ENCODE measurements at regions not wholly inside any gene's neighbourhood (a gene's known extent, or its start where the extent isn't known, plus 50 kb on each side); places are given as distances from the start of the nearest gene placed in this dataset.

DNA sequence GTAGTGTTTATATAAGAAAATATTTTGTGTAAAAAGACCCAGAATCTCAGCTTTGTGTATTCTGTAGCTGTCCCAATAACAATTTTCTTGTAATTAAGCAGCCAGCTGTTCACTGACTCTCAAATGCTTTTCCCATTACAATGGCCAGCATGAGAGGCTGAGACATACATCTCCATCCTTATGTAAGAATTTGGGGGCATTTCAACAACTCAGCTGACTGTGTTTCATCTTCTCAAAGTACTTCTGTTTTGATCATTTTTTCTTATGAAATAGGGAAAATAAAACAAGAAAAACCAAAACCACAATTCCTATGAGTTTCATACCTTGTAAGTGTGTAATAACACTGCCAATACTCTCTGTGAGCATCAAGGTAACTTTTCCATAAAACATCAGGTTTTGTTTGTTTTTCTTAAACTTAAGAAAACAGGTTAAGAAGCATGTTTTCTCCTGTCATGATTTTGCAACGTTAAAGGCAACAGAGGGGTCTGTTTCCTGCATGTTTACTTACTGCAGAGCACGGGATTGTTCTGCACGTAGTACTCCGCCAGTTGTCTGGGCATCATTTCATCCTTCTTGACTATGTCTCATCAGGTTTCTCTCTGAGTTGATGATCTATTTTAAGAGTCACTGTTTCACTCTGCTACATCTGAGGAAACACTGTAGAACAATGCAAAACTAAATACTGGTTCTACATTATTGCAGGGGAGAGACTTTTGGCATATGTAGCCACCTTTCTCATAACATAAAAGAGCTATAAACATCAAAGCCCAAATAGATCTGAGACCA lies 62.9 kb upstream of the CYRIA start:
- TF ChIP-seq, protein P1, sequence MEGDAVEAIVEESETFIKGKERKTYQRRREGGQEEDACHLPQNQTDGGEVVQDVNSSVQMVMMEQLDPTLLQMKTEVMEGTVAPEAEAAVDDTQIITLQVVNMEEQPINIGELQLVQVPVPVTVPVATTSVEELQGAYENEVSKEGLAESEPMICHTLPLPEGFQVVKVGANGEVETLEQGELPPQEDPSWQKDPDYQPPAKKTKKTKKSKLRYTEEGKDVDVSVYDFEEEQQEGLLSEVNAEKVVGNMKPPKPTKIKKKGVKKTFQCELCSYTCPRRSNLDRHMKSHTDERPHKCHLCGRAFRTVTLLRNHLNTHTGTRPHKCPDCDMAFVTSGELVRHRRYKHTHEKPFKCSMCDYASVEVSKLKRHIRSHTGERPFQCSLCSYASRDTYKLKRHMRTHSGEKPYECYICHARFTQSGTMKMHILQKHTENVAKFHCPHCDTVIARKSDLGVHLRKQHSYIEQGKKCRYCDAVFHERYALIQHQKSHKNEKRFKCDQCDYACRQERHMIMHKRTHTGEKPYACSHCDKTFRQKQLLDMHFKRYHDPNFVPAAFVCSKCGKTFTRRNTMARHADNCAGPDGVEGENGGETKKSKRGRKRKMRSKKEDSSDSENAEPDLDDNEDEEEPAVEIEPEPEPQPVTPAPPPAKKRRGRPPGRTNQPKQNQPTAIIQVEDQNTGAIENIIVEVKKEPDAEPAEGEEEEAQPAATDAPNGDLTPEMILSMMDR (IDR thresholded peaks at IDR 0.05; ENCODE audit: poor library complexity), result no peak
- TF ChIP-seq EZH2 (IDR thresholded peaks at IDR 0.05; ENCODE audit: borderline replicate concordance), result no peak
- no peak for TF ChIP-seq EZH2phosphoT487 (IDR thresholded peaks at IDR 0.05; ENCODE audit: low read depth, severe bottlenecking, unreplicated experiment)

All from hepatocyte (in vitro differentiated cells).